DOHH2 (cell line): ENCODE measurements at regions not wholly inside any gene's neighbourhood (a gene's known extent, or its start where the extent isn't known, plus 50 kb on each side); places are given as distances from the start of the nearest gene placed in this dataset.

ENCODE experiments used
- H3F3A ChIP-seq: fragments of 200-600 bp; sonication (generic), shearing (Covaris generic); 2 replicates; pipeline ENCODE4 v1.6.0; 2016; ENCODE audit warnings: antibody characterized with exemption, mild to moderate bottlenecking; ENCODE audit not compliant: control insufficient read depth, insufficient read depth
- H3K27ac ChIP-seq: fragments of 200-600 bp; sonication (generic); 2 replicates; pipeline ENCODE4 v1.5.1; 2014; ENCODE audit warnings: low read depth, mild to moderate bottlenecking, low read length, moderate library complexity
- H3K27me3 ChIP-seq: fragments of 200-600 bp; sonication (generic); 2 replicates; pipeline ENCODE4 v1.6.1; 2014; ENCODE audit warnings: mild to moderate bottlenecking, low read length, mixed read lengths; ENCODE audit not compliant: control insufficient read depth
- H3K36me3 ChIP-seq: fragments of 200-600 bp; sonication (generic); 2 replicates; pipeline ENCODE4 v1.6.1; 2014; ENCODE audit warnings: mild to moderate bottlenecking, low read length, moderate library complexity, mixed read lengths; ENCODE audit not compliant: control insufficient read depth
- H3K4me1 ChIP-seq: fragments of 200-600 bp; sonication (generic); 2 replicates; pipeline ENCODE4 v1.6.1; 2014; ENCODE audit warnings: mild to moderate bottlenecking, low read length, mixed read lengths; ENCODE audit not compliant: control insufficient read depth
- H3K4me2 ChIP-seq: fragments of 200-600 bp; sonication (generic); 2 replicates; pipeline ENCODE4 v1.6.0; 2014; ENCODE audit warnings: mild to moderate bottlenecking, low read length, moderate library complexity
- H3K4me3 ChIP-seq: fragments of 200-600 bp; sonication (generic); 2 replicates; pipeline ENCODE4 v1.5.1; 2014; ENCODE audit warnings: mild to moderate bottlenecking, low read length, mixed read lengths
- H3K79me2 ChIP-seq: fragments of 200-600 bp; sonication (generic); 2 replicates; pipeline ENCODE4 v1.6.1; 2014; ENCODE audit warnings: mild to moderate bottlenecking, low read length, mixed read lengths; ENCODE audit not compliant: control insufficient read depth
- H3K9me2 ChIP-seq: fragments of 200-600 bp; sonication (generic); replicated peaks from 2 replicates; pipeline ENCODE4 v1.6.1; 2014; ENCODE audit warnings: mild to moderate bottlenecking, low read length, mixed read lengths; ENCODE audit not compliant: control insufficient read depth
- H3K9me3 ChIP-seq: fragments of 200-600 bp; sonication (generic); 2 replicates; pipeline ENCODE4 v1.6.1; 2014; ENCODE audit warnings: antibody characterized with exemption, low read length, mixed read lengths; ENCODE audit not compliant: control insufficient read depth, insufficient read depth
- H4K20me1 ChIP-seq: fragments of 200-600 bp; sonication (generic); 2 replicates; pipeline ENCODE4 v1.6.0; 2014; ENCODE audit warnings: low read depth, mild to moderate bottlenecking, antibody characterized with exemption, low read length, moderate library complexity; ENCODE audit not compliant: control insufficient read depth, insufficient read depth
- CTCF ChIP-seq: fragments of 200-600 bp; sonication (generic); IDR thresholded peaks from one replicate; pipeline ENCODE4 v1.5.1; 2014; ENCODE audit warnings: antibody characterized with exemption, mild to moderate bottlenecking, low read depth, low read length; ENCODE audit not compliant: poor library complexity, severe bottlenecking
- EZH2phosphoT487 ChIP-seq: fragments of 200-600 bp; sonication (generic); IDR thresholded peaks from 2 replicates; pipeline ENCODE4 v1.6.1; 2017; ENCODE audit warnings: borderline replicate concordance, mild to moderate bottlenecking, antibody characterized with exemption, low read length, moderate library complexity, mixed read lengths

GRCh38 chr5:17069995-17070511, 134.0 kb upstream of the MYO10 start:
- Histone ChIP-seq H3K9me3 (no peaks in the 10 kb centered on the region), H3K27me3 (no peaks in the 10 kb centered on the region), H3K4me3 (no peak overlapping the region), H4K20me1 (no peaks in the 10 kb centered on the region), H3K4me2 (no peak overlapping the region), H3K79me2 (no peaks in the 10 kb centered on the region), H3K27ac (no peak overlapping the region), H3K9me2 (no peaks in the 10 kb centered on the region), H3K4me1 (no peaks in the 10 kb centered on the region), H3F3A (no peaks in the 10 kb centered on the region), H3K36me3 (no peaks in the 10 kb centered on the region)
- TF ChIP-seq CTCF (no peak), EZH2phosphoT487 (no peak)

- H3K27ac ChIP-seq, result no peak overlapping the region
Measured at GRCh38 chr5:17070647-17071046, 134.6 kb upstream of the MYO10 start.

GRCh38 chr5:17075236-17075635, 139.1 kb upstream of the MYO10 start:
- no peaks in the 10 kb centered on the region for H4K20me1 ChIP-seq
- TF ChIP-seq CTCF (no peak), EZH2phosphoT487 (no peak)
- no peaks in the 10 kb centered on the region for H3K27me3 ChIP-seq
- H3K36me3 ChIP-seq, result no peaks in the 10 kb centered on the region
- no peaks in the 10 kb centered on the region for H3K9me2 ChIP-seq
- no peaks in the 10 kb centered on the region for H3F3A ChIP-seq
- no peaks in the 10 kb centered on the region for H3K9me3 ChIP-seq
- no peaks in the 10 kb centered on the region for H3K4me1 ChIP-seq
- no peak overlapping the region for H3K4me3 ChIP-seq
- H3K79me2 ChIP-seq, result no peaks in the 10 kb centered on the region
- no peak overlapping the region for H3K27ac ChIP-seq
- H3K4me2 ChIP-seq, result no peak overlapping the region

More at GRCh38 chr5:17070647-17071046, 134.6 kb upstream of the MYO10 start:
- no peaks in the 10 kb centered on the region for H3F3A ChIP-seq
- no peaks in the 10 kb centered on the region for H3K4me1 ChIP-seq
- no peaks in the 10 kb centered on the region for H3K9me3 ChIP-seq
- no peaks in the 10 kb centered on the region for H3K27me3 ChIP-seq
- no peaks in the 10 kb centered on the region for H4K20me1 ChIP-seq
- H3K9me2 ChIP-seq, result no peaks in the 10 kb centered on the region
- no peak overlapping the region for H3K4me3 ChIP-seq
- H3K36me3 ChIP-seq, result no peaks in the 10 kb centered on the region
- H3K4me2 ChIP-seq, result no peak overlapping the region
- no peak for TF ChIP-seq EZH2phosphoT487
- TF ChIP-seq CTCF, result no peak
- H3K79me2 ChIP-seq, result no peaks in the 10 kb centered on the region
